ENCODE measurements at regions not wholly inside any gene's neighbourhood (a gene's known extent, or its start where the extent isn't known, plus 50 kb on each side); places are given as distances from the start of the nearest gene placed in this dataset.
"Not testable (repeated sequence)": the region's sequence is repeated elsewhere in the genome, so short reads cannot be mapped to it uniquely, and the experiment has no call there.

GRCh38 chr4:124846306-124846705 is 133.8 kb upstream of the ANKRD50 start:
- intact Hi-C loops (cut with DNase I) = no loop called here
- DNase-seq = no peak

DNA sequence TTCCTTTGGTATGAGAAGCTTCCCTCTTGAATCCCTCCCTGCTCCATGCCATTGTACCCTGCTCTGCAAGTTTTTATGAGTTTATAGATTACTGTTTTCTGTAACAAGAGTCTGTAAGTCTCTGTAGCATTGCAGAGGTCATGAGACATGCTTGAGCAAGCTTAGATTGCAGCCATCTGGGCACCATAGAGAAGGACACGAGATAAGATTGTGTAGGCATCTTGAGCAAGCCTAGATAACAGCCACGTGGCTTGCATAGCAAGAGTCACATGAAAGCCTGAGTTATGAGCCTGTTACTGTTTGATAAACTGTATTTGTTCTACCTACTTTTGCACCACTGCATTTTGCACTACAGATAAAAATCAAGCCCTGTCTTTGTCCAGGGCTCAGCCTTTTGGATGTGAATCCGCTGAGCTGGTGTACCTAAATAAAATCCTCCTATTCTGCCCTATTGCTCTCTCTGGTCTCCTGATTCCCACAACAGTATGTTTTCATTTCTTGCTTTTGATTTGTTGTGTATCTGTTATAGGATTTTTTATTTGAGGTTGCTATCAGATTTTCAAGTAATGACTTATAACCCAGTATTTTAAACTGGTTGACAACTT is 127.4 kb upstream of the ANKRD50 start:
- no peak for DNase-seq
- intact Hi-C loops (cut with DNase I) = no loop called here

DNA sequence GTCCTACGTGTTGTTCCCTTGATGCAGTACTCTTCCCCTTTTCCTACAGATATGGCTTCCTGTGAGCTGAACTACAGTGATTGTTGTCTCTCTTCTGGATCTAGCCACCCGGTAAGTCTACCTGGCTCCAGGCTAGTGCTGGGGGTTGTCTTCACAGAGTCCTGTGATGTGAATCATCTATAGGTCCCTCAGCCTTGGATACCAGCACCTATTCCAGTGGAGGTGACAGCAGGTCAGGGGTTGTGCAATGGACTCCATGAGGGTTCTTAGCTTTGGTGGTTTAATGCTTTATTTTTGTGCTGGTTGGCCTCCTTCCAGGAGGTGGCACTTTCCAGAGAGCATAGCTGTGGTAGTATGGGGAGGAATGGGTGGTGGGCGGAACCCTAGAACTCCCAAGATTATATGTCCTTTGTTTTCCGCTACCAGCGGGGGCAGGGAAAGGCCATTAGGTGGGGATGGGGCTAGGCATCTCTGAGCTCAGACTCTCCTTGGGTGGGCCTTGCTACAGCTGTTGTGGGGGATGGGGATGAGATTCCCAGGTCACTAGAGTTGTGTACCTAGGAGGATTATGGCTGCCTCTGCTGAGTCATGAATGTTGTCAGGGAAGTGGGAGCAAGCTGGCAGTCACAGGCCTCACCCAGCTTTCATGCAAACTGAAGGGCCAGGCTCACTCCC is 121.4 kb upstream of the ANKRD50 start:
- intact Hi-C loops (cut with DNase I) = no loop called here
- DNase-seq = no peak

- no peak for DNase-seq
- intact Hi-C loops (cut with DNase I) = no loop called here
Observed at GRCh38 chr4:124828382-124828781, 115.8 kb upstream of the ANKRD50 start.

DNA sequence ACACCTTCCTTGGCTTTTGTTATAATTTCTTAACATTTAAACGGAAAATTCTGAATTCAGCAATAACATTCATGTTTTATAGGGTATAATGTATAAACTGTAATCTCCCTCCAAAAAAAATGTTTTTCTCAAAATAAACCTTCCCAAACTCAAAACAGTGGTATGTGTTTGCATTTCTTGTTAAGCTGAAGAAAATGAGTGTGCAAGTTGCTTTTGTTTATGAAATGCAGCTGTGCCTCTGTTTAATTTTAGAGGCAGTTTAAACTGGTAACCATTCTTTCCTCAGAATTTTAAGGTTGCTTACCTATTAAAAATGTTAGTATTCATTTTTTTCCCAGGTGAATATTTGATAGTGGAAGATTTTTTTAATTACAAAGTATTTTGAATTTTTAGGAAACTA is 105.0 kb upstream of the ANKRD50 start:
- no peak for DNase-seq
- intact Hi-C loops (cut with DNase I) = no loop called here

GRCh38 chr4:124812203-124812602 is 99.7 kb upstream of the ANKRD50 start:
- intact Hi-C loops (cut with DNase I) = not testable (repeated sequence)

DNA sequence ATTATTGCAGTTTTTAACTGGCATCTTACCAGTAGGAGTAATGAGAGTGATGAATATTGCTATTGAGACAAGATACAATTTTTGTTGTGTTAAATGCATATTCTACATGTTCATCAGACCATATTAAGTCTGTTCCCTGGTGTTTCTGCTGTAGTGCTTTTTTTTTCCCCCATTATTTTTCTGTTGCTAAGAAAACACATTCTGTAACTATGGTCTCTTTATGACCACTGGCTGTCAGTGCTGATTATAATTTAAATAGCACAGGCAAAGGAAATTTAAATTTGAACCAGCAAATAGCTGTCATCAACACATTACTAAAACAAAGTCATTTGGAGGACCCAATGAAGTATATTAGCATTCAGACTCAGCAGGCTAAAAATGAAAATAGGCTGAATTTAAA is 98.3 kb upstream of the ANKRD50 start:
- intact Hi-C loops (cut with DNase I) = no loop called here
- no peak for DNase-seq

More at GRCh38 chr4:124812203-124812602, 99.7 kb upstream of the ANKRD50 start:
- not testable (repeated sequence) for DNase-seq

DNA sequence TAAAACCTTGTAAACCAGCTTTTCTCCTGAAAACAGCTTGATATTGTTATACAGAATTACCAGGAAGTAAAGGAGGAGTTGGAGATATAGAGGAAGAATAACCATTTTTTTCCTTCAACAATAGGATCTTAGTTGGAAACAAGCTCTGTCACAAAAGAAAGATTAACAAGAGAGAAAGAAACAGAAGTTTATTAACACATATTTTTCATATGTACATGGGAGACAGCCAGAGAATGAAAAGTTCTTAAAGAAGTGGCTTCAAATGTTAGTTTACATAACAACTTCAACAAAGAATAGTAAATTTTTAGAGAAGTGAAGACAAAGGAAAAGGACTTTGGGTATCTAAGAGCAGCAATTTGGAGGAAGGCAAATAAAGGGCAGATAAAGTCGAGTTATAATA is 94.9 kb upstream of the ANKRD50 start:
- intact Hi-C loops (cut with DNase I) = no loop called here
- no peak for DNase-seq

DNA sequence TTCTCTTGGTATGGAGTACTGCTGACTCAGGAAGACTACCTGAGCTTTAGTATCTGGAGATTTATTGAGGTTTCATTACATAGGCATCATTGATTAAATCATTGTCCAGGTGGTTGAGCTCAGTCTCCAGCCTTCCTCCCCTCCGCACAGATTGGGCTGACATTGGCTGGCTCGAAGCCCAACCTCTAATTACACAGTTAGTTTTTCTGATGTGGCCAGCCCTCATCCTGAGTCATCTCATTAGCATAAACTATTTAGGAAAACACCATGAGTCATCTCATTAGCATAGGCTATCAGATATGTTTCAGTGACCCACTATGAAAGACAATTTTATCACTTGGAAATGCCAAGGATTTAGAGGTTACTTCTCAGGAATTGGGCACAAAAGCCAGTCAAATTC is 93.9 kb upstream of the ANKRD50 start:
- DNase-seq = peak in 1 of 10 donors; percentile 4
- intact Hi-C loops (cut with DNase I) = no loop called here

- intact Hi-C loops (cut with DNase I) = no loop called here
- DNase-seq = no peak
Observed at GRCh38 chr4:124804584-124804983, 92.1 kb upstream of the ANKRD50 start.

GRCh38 chr4:124804041-124804440 is 91.5 kb upstream of the ANKRD50 start:
- DNase-seq = peak in 1 of 10 donors; percentile 28
- intact Hi-C loops (cut with DNase I) = no loop called here

DNA sequence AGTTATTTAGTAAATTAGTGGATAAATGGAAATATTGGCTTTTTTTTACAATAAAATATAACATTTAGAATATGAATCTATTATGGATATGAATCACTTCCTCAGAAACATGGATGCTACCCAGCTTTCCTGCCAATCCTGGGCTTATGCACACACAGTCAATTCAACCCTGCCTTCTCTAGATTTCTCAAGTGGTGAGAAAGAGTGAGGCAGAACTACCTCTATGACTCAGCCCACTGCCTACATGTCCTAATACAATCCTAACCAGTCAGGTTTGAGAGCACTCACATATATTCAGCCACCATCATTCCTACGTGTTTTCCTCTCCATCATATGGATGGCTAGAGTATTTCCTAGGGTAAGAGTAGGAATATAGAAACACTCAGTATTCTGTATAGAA is 91.1 kb upstream of the ANKRD50 start:
- intact Hi-C loops (cut with DNase I) = no loop called here

DNA sequence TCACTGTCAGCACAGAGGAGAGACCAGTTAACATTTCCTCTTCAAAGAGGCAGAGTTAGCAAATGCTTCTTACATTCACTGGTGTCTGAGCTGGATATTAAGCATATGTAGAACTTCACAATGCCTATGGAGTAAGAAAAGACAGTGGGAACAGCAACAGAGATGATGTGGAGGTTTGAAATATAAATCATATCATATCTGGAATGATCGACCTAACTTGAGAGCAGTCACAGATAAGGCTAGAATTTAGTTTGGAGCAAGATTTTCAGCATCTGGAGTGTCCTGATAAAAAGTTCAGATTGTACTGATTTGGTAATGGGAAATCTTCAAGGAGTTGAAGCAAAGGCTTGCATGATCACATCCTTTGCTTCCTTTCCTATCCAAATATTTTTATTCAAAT is 90.5 kb upstream of the ANKRD50 start:
- intact Hi-C loops (cut with DNase I) = no loop called here
- no peak for DNase-seq

More for the DNA sequence above, 91.1 kb upstream of the ANKRD50 start:
- no peak for DNase-seq

DNA sequence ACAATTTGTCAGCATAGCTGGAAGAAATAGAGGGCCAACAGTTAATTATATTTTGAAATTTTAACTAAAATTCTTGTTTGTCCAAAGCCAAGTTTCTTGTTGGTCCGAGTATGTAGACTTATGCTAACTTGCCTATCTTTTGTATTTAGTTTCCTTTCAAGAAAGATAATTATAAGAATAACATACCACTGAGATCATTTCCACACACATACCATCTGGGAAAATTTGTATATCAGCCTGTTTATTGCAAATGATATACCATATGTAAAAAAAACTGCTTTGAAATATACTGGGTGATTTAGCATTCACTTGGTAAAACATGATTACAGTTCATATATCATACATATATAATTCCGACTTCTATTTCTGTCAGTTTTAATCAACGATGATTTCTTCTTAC is 84.7 kb upstream of the ANKRD50 start:
- no peak for DNase-seq
- intact Hi-C loops (cut with DNase I) = no loop called here

- no peak for DNase-seq
- intact Hi-C loops (cut with DNase I) = no loop called here
Observed at GRCh38 chr4:124790471-124790870, 77.9 kb upstream of the ANKRD50 start.

DNA sequence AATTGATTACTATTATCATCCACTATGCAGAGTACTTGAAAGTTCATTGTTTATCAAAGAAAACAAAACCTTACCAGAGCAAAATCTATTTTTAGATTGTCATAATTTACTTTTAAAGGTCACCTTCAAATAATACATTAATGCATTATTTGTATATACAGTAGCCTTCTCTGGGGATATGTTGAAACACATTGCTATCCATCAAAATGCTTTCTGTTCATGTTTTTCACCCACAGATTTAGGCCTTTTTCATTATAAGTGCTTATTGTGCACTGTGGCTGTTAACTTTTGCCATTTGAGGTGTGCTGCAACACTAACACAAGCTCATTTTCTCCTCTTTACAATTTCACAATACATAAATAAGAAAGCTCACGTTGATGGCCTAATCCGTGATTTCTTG is 74.1 kb upstream of the ANKRD50 start:
- no peak for DNase-seq
- intact Hi-C loops (cut with DNase I) = no loop called here

- DNase-seq = no peak
- intact Hi-C loops (cut with DNase I) = no loop called here
Observed at GRCh38 chr4:124785645-124786044, 73.1 kb upstream of the ANKRD50 start.

DNA sequence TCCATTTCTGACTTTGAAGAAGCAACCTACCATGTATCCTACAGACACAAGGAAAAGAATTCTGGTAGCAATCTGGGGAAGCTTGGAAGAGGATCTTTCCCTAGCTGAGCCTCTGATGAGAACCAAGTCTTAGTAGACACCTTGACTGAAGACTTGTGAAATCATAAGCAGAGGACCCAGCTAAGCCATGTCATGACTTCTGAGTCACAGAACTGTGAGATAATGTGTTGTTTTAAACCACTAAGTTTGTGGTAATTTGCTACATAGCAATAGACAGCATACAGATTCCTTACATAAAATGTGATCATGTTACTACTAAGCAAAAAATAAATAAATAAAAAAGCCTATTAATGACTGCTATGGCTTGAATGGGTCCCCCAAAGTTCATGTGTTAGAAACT is 71.3 kb upstream of the ANKRD50 start:
- intact Hi-C loops (cut with DNase I) = no loop called here
- no peak for DNase-seq

DNA sequence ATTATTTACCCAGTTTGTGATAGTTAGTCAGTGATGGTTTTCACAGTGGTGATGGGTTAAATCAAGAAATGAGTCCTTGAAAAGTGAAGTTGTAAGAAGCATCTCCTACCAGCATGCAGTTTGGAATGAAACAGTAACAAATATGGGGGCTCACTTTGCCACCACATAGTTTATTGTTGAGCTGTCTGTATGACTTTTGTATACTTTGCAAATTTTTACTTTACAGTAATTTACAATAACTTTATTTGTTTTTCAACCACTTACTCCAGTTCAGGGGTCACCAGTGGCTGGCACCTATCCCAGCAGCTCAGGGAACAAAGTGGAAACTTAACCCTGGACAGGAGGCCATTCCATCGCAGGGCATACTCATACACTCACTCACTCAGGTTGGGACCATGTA is 64.5 kb upstream of the ANKRD50 start:
- DNase-seq = no peak
- intact Hi-C loops (cut with DNase I) = no loop called here

DNA sequence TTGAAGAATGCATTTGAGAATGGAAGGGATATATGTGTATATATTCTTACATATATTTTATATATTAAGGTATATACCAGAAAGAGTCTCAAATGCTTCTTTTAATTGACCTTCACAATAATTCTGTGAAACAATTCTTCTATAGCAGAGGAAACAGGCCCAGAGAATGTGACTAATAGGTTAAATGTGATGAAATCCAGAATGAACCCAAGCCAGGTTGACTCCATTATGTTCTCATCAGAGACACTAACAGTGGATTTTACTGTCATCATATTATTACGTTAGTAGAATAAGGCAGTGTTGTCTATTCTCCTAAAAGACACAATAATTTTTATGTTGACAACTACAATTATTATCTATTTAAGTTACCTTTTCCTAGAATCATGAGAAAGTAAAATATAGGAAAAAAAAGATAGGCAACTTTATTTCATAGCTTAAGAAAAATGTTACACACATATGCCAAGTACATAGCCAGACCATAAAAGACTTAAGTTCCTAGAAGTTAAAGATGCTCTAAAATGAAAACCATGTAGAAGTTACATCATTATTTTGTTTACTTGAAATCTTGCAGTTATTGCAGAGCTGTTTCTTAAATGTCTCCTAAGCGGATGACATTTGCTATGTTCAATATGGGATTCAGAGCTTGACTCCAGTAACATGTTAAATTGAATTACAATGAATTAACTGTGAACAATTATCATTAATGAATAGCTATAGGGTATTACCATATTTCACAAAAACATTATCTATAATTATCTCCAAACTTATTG is 56.2 kb upstream of the ANKRD50 start:
- no peak for DNase-seq
- intact Hi-C loops (cut with DNase I) = no loop called here

- DNase-seq = no peak
- intact Hi-C loops (cut with DNase I) = no loop called here
Observed at GRCh38 chr4:124762956-124763355, 50.4 kb upstream of the ANKRD50 start.
